ENCODE measurements at regions not wholly inside any gene's neighbourhood (a gene's known extent, or its start where the extent isn't known, plus 50 kb on each side); places are given as distances from the start of the nearest gene placed in this dataset.
"Not testable (repeated sequence)": the region's sequence is repeated elsewhere in the genome, so short reads cannot be mapped to it uniquely, and the experiment has no call there.

DNA sequence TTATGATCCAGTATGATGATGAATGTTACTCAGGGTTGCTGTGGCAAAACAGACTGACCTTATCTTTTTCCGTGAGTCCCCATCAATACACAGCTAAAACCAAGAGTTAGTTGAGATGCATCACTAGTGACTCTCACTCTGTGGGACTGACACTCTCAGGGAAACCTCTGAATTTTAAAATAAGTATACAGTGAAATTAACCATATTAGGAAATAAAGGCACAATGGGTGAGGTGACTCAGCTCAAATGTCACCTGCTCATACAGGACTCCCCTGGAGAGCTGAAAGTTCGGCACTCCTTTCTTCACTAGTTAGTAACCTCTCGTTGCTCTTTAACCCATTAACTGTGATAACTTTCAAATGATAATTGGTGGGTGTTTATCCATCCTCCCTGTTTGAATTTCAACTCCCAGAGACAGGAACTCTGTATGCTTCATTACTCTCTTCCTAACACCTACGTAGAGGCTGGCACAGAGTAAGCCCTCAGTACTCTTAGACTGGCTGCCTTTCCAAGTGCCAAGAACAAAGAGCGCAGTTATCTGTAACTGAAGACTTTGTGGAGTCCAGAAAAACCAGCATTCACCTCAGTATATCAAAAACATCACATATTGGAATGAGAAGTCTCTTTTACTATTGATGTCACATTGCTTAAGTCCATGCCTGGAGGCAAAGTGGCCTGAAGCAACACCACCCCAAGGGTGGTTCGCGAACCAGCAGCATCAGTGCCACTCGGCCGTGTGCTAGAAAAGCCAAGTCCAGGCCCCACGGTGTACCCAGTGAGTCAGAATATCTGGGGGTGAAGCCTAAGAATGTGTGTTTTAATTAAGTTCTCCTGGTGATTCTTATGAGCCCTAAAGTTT, 91.1 kb downstream of the NIBAN1 start:
- DNase-seq, result no peak

- no peak for DNase-seq
Measured at GRCh38 chr1:184881941-184882913, 92.1 kb downstream of the NIBAN1 start.

GRCh38 chr1:184879876-184880557, 94.3 kb downstream of the NIBAN1 start:
- no peak for DNase-seq

DNA sequence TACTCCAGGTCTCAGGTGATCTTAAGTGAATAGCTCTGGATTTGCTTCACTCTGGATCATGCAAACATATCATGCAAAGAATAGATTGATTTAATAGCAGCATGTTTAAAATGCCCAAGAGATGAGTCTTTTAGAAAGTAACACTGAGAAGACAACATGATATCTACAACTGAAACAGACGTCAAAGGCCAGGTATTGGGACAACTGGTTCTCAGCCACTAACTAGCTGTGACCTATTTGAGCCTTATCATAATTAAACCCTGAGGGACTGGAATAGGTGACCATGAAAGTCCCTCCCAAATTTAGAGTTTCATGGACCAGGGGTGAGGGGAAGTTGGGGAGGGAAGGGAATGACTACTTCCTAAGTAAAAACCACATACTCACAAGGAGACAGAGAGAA, 95.7 kb downstream of the NIBAN1 start:
- no peak for DNase-seq

GRCh38 chr1:184878002-184878401, 96.3 kb downstream of the NIBAN1 start:
- DNase-seq, result no peak

DNA sequence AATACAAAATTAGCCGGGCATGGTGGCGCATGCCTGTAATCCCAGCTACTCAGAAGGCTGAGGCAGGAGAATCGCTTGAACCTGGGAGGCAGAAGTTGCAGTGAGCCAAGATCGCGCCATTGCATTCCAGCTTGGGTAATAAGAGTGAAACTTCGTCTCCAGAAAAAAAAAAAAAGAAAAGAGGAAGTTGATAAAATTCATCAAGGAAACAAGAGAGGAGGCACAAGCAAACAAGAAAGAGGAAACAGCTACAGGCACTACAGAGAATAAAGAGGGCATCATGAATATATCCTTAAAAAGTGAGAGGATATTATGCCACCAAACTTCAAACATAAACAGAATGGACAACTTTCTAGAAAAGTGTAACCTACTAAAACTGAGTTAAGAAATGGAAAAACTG, 98.3 kb downstream of the NIBAN1 start:
- not testable (repeated sequence) for DNase-seq

GRCh38 chr1:184875218-184875617, 99.1 kb downstream of the NIBAN1 start:
- no peak for DNase-seq

GRCh38 chr1:184870319-184870718, 104.0 kb downstream of the NIBAN1 start:
- no peak for DNase-seq

- no peak for DNase-seq
Measured at GRCh38 chr1:184867866-184868689, 106.2 kb downstream of the NIBAN1 start.

DNA sequence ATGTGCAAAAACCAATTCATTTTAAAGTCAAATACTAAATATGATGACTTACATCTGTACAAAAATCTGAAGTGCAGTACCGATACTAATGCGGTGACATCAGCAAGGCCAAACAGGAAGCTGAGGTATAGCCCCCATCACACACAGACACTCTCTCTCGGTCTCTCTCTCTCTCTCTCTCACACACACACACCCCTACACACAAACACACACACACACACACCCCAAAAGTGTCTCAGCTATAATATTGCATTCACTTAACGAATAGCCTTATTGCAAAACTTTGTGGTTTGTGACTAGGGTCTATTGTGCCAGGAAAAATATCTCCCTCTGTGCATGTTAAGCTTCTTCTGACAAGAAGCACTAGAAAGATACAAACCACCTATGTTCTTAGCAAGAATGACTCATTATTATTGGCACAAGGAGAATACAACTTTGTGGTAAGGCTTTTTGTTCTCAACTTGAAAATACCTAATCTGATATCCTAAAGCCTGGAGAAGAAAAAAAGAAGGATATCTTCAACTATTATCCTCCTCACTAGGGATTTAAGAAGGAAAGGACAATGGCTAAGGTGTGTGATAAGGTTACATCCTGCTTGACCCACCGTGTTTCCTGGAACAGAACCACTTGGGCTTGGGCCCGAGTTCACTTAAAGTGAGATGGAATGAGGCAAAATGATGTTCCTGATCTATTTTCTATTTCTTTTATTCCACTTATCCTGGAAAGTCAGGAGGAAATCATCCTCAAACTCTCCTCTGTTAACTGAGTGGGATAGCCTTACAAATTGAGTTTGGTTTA, 107.1 kb downstream of the NIBAN1 start:
- no peak for DNase-seq

GRCh38 chr1:184866586-184866985, 107.7 kb downstream of the NIBAN1 start:
- DNase-seq, result no peak

DNA sequence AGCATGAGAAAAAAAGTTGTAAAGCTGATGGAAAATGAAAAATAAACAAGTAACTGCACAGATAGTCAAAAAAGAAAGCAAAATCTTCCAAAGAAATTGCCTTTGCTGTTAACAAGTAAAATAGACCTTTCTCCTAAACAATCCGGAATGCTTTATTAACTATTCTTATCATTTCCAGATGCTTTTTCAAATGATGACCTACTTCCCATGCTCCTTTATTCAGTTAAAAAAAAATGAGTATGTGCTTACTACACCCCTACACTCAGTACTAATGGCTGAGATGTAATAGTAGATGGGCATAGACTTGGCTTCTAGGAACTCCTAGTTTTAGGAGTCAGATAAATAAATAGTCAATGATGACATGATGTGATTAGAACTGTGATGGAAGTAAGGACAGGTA, 108.5 kb downstream of the NIBAN1 start:
- no peak for DNase-seq

GRCh38 chr1:184861755-184862336, 107.2 kb upstream of the EDEM3 start:
- no peak for DNase-seq

DNA sequence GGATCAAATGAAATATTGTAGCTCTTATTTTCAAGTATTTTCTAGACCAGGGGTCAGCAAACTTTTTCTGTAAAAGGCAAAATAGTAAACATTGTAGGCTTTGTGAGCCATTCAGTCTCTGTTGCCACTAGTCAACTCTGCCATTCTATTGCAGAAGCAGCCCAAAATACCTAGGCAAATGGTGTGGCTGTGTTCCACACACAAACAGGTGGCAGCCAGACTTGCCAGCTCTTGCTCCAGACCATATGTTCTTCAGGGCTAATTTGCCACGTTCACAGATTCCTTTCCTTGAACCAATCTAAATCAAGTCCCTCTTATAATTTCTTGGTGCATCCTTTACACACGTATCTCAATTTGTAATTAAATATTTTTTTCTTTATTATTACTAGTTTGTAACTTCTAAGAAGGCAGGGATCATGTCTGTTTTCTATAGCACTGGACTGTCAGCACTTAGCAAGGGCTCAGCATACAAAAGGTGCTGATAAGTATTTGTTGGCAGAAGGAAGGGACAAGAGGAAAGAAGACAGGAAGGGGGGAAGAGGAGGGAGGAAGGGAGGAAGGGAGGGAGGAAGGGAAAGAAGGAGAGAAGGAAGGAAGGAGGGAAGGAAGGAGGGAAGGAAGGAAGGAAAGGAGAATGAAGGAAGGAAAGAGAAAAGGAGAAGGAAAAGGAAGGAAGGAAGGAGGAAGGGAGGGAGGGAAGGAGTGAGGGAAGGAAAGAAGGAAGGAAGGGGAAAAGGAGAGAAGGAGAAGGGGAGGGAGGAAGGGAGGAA, 106.5 kb upstream of the EDEM3 start:
- DNase-seq, result no peak

DNA sequence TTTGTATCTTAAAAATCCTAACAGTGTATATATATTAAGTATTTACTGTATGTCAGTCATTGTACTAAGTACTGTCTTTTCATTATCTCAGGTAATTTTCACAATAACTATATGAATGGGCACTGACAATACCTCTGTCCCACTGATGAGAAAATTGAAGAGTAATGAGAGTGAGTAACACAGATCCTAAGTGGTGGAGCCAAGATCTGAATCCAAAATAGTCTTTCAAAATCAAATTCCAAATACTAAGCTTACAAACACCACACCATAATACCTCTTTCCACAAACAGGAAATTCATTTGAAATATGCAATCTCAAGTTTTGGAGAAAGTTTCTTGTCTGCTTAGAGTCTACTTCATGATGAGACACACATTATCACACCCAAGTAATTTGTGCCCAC, 105.9 kb upstream of the EDEM3 start:
- DNase-seq, result no peak

GRCh38 chr1:184859381-184860105, 104.9 kb upstream of the EDEM3 start:
- DNase-seq, result no peak

GRCh38 chr1:184858288-184858687, 103.6 kb upstream of the EDEM3 start:
- no peak for DNase-seq

DNA sequence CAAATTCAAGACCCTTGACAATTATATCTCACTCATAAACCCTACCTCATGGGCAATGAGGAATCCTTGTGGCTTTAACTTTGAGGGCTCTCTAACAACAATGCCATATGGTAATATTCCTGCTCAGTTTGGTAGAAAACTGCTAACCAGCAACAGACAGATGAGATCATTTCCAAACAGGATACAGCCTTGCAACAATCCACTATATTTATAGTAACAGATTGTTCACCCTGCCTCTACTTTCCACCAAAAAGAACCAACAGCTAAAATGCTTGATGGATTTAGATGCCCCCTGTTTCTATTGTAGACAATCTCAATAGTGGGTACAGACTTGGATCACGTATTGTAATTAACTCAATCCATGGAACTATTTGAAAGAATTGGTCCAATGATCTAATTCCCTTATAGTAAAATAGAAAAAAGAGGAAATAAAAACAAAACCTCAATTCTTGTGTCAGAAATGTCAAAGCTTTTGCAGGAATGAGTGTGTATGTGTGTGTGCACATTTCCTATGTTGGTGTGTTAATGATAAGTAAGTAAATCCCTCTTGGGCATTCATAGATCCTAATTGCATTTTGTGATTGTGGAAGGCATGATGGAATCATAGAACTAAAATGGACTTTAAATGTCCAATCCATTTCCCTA, 100.0 kb upstream of the EDEM3 start:
- no peak for DNase-seq

DNA sequence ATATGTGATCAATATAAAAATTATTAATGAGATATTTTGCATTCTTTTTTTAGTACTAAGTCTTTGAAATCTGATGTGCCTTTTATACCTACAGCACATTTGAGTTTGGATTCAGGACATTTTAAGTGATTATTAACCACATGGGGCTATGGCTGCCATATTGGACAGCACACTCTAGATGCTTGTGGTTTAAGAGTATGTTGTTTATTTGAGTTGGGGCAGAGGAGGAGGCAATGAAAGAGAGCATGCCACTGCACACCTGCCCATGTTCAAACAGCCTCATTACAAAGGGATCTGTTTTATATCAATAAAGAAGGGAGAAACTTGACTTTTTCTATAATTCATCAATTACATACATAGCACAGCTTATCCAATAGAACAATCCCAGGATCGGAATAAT, 99.4 kb upstream of the EDEM3 start:
- no peak for DNase-seq

Data from SW 1271 (cell line).